HCT116 (cell line): ENCODE measurements at regions not wholly inside any gene's neighbourhood (a gene's known extent, or its start where the extent isn't known, plus 50 kb on each side); places are given as distances from the start of the nearest gene placed in this dataset.

Experiments used
- ATAC-seq: fragments of 200-7000 bp; cut with Tn5 transposase; 2 replicates; pipeline ENCODE4 v1.9.1; 2020; ENCODE audit warnings: mild to moderate bottlenecking, moderate library complexity
- BruUV-seq: library from RNA; stranded (reverse); fragments of 400-500 nt; replicated peaks from 2 replicates; lab custom pipeline; 2021; lab: Mats Ljungman, UMichigan
- CTCF ChIA-PET: fragments of 300-600 bp; sonication (Branson Sonifier 250); formaldehyde crosslinking; loops from one replicate; lab custom pipeline; 2021; ENCODE audit warnings: antibody characterized with exemption; lab: Charles Lee
- POLR2A ChIA-PET: fragments of 300-600, 350-600 bp; sonication (Branson Sonifier 250); formaldehyde crosslinking; loops from one replicate; lab custom pipeline; 2021; ENCODE audit warnings: antibody characterized with exemption; lab: Charles Lee
- RAD21 ChIA-PET, 2 experiments: fragments of 300-600 bp; sonication (Branson Sonifier 250); formaldehyde crosslinking; loops; one replicate each; lab custom pipeline; 2023; ENCODE audit warnings: low total read pairs in 2 of 2; ENCODE audit not compliant: uncharacterized antibody in 2 of 2, unreplicated experiment in 2 of 2, low non-redundant PET in 1 of 2; lab: Charles Lee
- DNase-seq: peaks from one replicate; pipeline ENCODE4 v3.0.0-alpha.2; 2010; ENCODE audit warnings: low read depth, low spot score
- H2AFZ ChIP-seq: fragments of 200-600 bp; shearing (Covaris generic), sonication (generic); 2 replicates; pipeline ENCODE4 v1.6.1; 2017; ENCODE audit warnings: low read depth, mixed run types, mixed read lengths, antibody characterized with exemption, low read length; ENCODE audit not compliant: poor library complexity, severe bottlenecking
- H3K27ac ChIP-seq: 2 replicates; pipeline ENCODE4 v1.5.1; 2012; ENCODE audit warnings: low read depth, low read length
- H3K27me3 ChIP-seq: fragments of 200-600 bp; sonication (generic); 2 replicates; pipeline ENCODE4 v1.6.1; 2016; ENCODE audit warnings: mixed run types, low read length, mixed read lengths; ENCODE audit not compliant: insufficient read depth
- H3K36me3 ChIP-seq, 2 experiments: fragments of 200-500 bp in 1 of 2; fragments of 200-600 bp in 1 of 2; sonication (Bioruptor generic) in 1 of 2; sonication (generic) in 1 of 2; 2 replicates each; pipeline versions ENCODE4 v1.5.1 to v1.6.1; 2014 to 2016; ENCODE audit warnings: low read length in 2 of 2, inconsistent platforms in 1 of 2, mixed read lengths in 1 of 2, mixed run types in 1 of 2; ENCODE audit not compliant: insufficient read depth in 2 of 2, control insufficient read depth in 1 of 2
- H3K4me1 ChIP-seq, 2 experiments: fragments of 200-600 bp in 1 of 2; sonication (generic) in 1 of 2; 2 replicates each; pipeline versions ENCODE4 v1.5.1 to v1.6.1; 2012 to 2017; ENCODE audit warnings: low read length in 2 of 2, inconsistent platforms in 1 of 2, mild to moderate bottlenecking in 1 of 2, mixed read lengths in 1 of 2, mixed run types in 1 of 2, moderate library complexity in 1 of 2; ENCODE audit not compliant: insufficient read depth in 2 of 2, control insufficient read depth in 1 of 2
- H3K4me2 ChIP-seq: fragments of 200-600 bp; sonication (generic); 2 replicates; pipeline ENCODE4 v1.6.1; 2017; ENCODE audit warnings: mixed run types, low read length, mixed read lengths
- H3K4me3 ChIP-seq, 2 experiments: fragments of 200-600 bp in 1 of 2; sonication (generic) in 1 of 2; replicated peaks in 1 of 2; 2 replicates each; pipeline ENCODE4 v1.5.1; 2011 to 2016; ENCODE audit warnings: low read length in 2 of 2, control low read depth in 1 of 2, low read depth in 1 of 2, mild to moderate bottlenecking in 1 of 2, mixed read lengths in 1 of 2, mixed run types in 1 of 2
- H3K79me2 ChIP-seq: fragments of 200-600 bp; sonication (generic); 2 replicates; pipeline ENCODE4 v1.6.1; 2017; ENCODE audit warnings: mild to moderate bottlenecking, mixed run types, low read length, moderate library complexity, mixed read lengths; ENCODE audit not compliant: insufficient read depth
- H3K9ac ChIP-seq: fragments of 200-600 bp; sonication (generic); 2 replicates; pipeline ENCODE4 v1.6.1; 2016; ENCODE audit warnings: low read length, mixed read lengths
- H3K9me2 ChIP-seq: fragments of 200-600 bp; sonication (generic), shearing (Covaris generic); 2 replicates; pipeline ENCODE4 v1.6.1; 2017; ENCODE audit warnings: mixed run types, mild to moderate bottlenecking, moderate library complexity; ENCODE audit not compliant: insufficient read depth
- H3K9me3 ChIP-seq, 2 experiments: fragments of 200-500 bp in 1 of 2; fragments of 200-600 bp in 1 of 2; sonication (Bioruptor generic) in 1 of 2; sonication (generic) in 1 of 2; 2 replicates each; pipeline ENCODE4 v1.6.1; 2014 to 2017; ENCODE audit warnings: low read length in 2 of 2, mixed read lengths in 2 of 2, inconsistent platforms in 1 of 2, low read depth in 1 of 2, mild to moderate bottlenecking in 1 of 2, mixed run types in 1 of 2, moderate library complexity in 1 of 2; ENCODE audit not compliant: control insufficient read depth in 1 of 2, insufficient read depth in 1 of 2
- H4K20me1 ChIP-seq: fragments of 200-600 bp; sonication (generic), shearing (Covaris generic); 2 replicates; pipeline ENCODE4 v1.6.1; 2017; ENCODE audit warnings: mixed run types, mild to moderate bottlenecking, moderate library complexity; ENCODE audit not compliant: insufficient read depth
- ATF3 ChIP-seq: IDR thresholded peaks from 2 replicates; pipeline ENCODE4 v1.6.1; 2012
- CEBPB ChIP-seq: IDR thresholded peaks from 2 replicates; pipeline ENCODE4 v1.6.1; 2012; ENCODE audit warnings: low read depth
- ELF1 ChIP-seq: IDR thresholded peaks from 2 replicates; pipeline ENCODE4 v1.6.1; 2012; ENCODE audit warnings: low read depth, borderline replicate concordance
- EZH2 ChIP-seq: fragments of 200-600 bp; sonication (generic); IDR thresholded peaks from 2 replicates; pipeline ENCODE4 v1.6.1; 2017; ENCODE audit warnings: antibody characterized with exemption, mixed run types
- FOSL1 ChIP-seq: IDR thresholded peaks from 2 replicates; pipeline ENCODE4 v1.6.1; 2012; ENCODE audit warnings: low read depth
- REST ChIP-seq: IDR thresholded peaks from 2 replicates; pipeline ENCODE4 v1.6.1; 2012; ENCODE audit warnings: low read depth
- TCF7L2 ChIP-seq: IDR thresholded peaks from 2 replicates; pipeline ENCODE4 v1.7.0; 2011; ENCODE audit warnings: borderline replicate concordance, inconsistent platforms; ENCODE audit not compliant: insufficient read depth, insufficient read length; ENCODE audit errors: extremely low read depth
- ZFX ChIP-seq: fragments of 450-650 bp; IDR thresholded peaks from 2 replicates; pipeline ENCODE4 v1.6.1; 2017
- intact Hi-C: fragments of 100-400 bp; cut with micrococcal nuclease; formaldehyde crosslinking; loops from 2 replicates; pipeline ENCODE4 v1.10.0; 2022

- TF ChIP-seq EZH2 = no peak
- TF ChIP-seq CEBPB = no peak
- no peak for TF ChIP-seq ZFX
Measured at GRCh38 chr14:78028471-78028870, 141.7 kb upstream of the NRXN3 start (continued).

GRCh38 chr14:78029601-78030372 lies 140.4 kb upstream of the NRXN3 start:
- H3K4me2 ChIP-seq = no peak overlapping the region

More at GRCh38 chr14:78029601-78030372, 140.4 kb upstream of the NRXN3 start:
- ChIA-PET RAD21 (no interaction called here), CTCF (no interaction called here), POLR2A (no interaction called here)
- peaks cover 44% of the 10 kb centered on the region for H3K27me3 ChIP-seq
- TF ChIP-seq REST (no peak), TCF7L2 (no peak), FOSL1 (no peak), ATF3 (no peak), ELF1 (no peak)
- ATAC-seq (no peak), DNase-seq (no peak)
- H3K9me3 ChIP-seq = no peaks in the 10 kb centered on the region
- H2AFZ ChIP-seq = no peak overlapping the region
- H3K79me2 ChIP-seq = no peaks in the 10 kb centered on the region
- intact Hi-C loops = no loop called here
- no peaks in the 10 kb centered on the region for H3K9me2 ChIP-seq
- BruUV-seq = no TSS peak
- no peak overlapping the region for H3K27ac ChIP-seq
- no peaks in the 10 kb centered on the region for H4K20me1 ChIP-seq
- H3K9ac ChIP-seq = no peak overlapping the region
- no peaks in the 10 kb centered on the region for H3K36me3 ChIP-seq
- H3K4me3 ChIP-seq = no peak overlapping the region
- H3K4me1 ChIP-seq = no peaks in the 10 kb centered on the region
